PC-3 (cell line): ENCODE measurements at regions not wholly inside any gene's neighbourhood (a gene's known extent, or its start where the extent isn't known, plus 50 kb on each side); places are given as distances from the start of the nearest gene placed in this dataset.

Experiments used
- ATAC-seq: fragments of 200-7000 bp; cut with Tn5 transposase; 2 replicates; pipeline ENCODE4 v1.9.1; 2020; ENCODE audit warnings: mild to moderate bottlenecking, moderate library complexity
- BruUV-seq: library from RNA; stranded (reverse); fragments of 400-500 nt; replicated peaks from 2 replicates; lab custom pipeline; 2021; lab: Mats Ljungman, UMichigan
- CTCF ChIA-PET: fragments of 300-600 bp; sonication (Branson Sonifier 250); formaldehyde crosslinking; loops from one replicate; lab custom pipeline; 2022; ENCODE audit warnings: antibody characterized with exemption; lab: Charles Lee
- POLR2A ChIA-PET: fragments of 300-600 bp; sonication (Branson Sonifier 250); formaldehyde crosslinking; loops from one replicate; lab custom pipeline; 2022; ENCODE audit warnings: antibody characterized with exemption; ENCODE audit not compliant: unreplicated experiment; lab: Charles Lee
- DNase-seq: peaks from one replicate; pipeline ENCODE4 v3.0.0-alpha.2; 2015
- H2AFZ ChIP-seq: fragments of 300-600 bp; sonication (generic); 2 replicates; pipeline ENCODE4 v1.6.0; 2016; ENCODE audit warnings: antibody characterized with exemption, low read length
- H3F3A ChIP-seq: fragments of 300-600 bp; sonication (generic); one replicate; pipeline ENCODE4 v1.6.0; 2017; ENCODE audit warnings: antibody characterized with exemption, low read length, control low read depth, mild to moderate bottlenecking; ENCODE audit not compliant: unreplicated experiment
- H3K27ac ChIP-seq: fragments of 300-600 bp; sonication (generic); 2 replicates; pipeline ENCODE4 v1.5.1; 2016; ENCODE audit warnings: mild to moderate bottlenecking, low read length
- H3K27me3 ChIP-seq: fragments of 300-600 bp; sonication (generic); 2 replicates; pipeline ENCODE4 v1.6.1; 2016; ENCODE audit warnings: low read length, mixed read lengths
- H3K36me3 ChIP-seq: fragments of 300-600 bp; sonication (generic); 2 replicates; pipeline ENCODE4 v1.6.1; 2016; ENCODE audit warnings: low read depth, mixed run types, low read length, mixed read lengths
- H3K4me1 ChIP-seq: fragments of 300-600 bp; sonication (generic); 2 replicates; pipeline ENCODE4 v1.5.1; 2016; ENCODE audit warnings: low read length; ENCODE audit not compliant: insufficient read depth
- H3K4me2 ChIP-seq: fragments of 300-600 bp; sonication (generic); 2 replicates; pipeline ENCODE4 v1.6.0; 2016; ENCODE audit warnings: low read length
- H3K4me3 ChIP-seq: fragments of 300-600 bp; sonication (generic); 2 replicates; pipeline ENCODE4 v1.5.1; 2016; ENCODE audit warnings: mild to moderate bottlenecking, low read length, mixed read lengths
- H3K79me2 ChIP-seq: fragments of 300-600 bp; sonication (generic); 2 replicates; pipeline ENCODE4 v1.6.1; 2017; ENCODE audit warnings: low read length, mixed read lengths
- H3K9ac ChIP-seq: fragments of 300-600 bp; sonication (generic); 2 replicates; pipeline ENCODE4 v1.6.0; 2016; ENCODE audit warnings: mild to moderate bottlenecking, low read length
- H3K9me2 ChIP-seq: fragments of 300-600 bp; sonication (generic); replicated peaks from 2 replicates; pipeline ENCODE4 v1.6.1; 2016; ENCODE audit warnings: mixed run types, low read length, mixed read lengths
- H3K9me3 ChIP-seq: fragments of 300-600 bp; sonication (generic); 2 replicates; pipeline ENCODE4 v1.6.1; 2016; ENCODE audit warnings: low read length, mixed read lengths
- H4K20me1 ChIP-seq: fragments of 300-600 bp; sonication (generic); 2 replicates; pipeline ENCODE4 v1.6.1; 2016; ENCODE audit warnings: low read length, mixed read lengths
- CTCF ChIP-seq: fragments of 300-600 bp; sonication (generic); conservative IDR thresholded peaks from 2 replicates; pipeline ENCODE4 v1.5.1; 2017; ENCODE audit warnings: antibody characterized with exemption, low read depth, mild to moderate bottlenecking, low read length
- EZH2 ChIP-seq: fragments of 300-600 bp; sonication (generic); IDR thresholded peaks from one replicate; pipeline ENCODE4 v1.6.1; 2017; ENCODE audit warnings: antibody characterized with exemption, mild to moderate bottlenecking, low read length; ENCODE audit not compliant: unreplicated experiment
- EZH2phosphoT487 ChIP-seq: fragments of 300-600 bp; sonication (generic); IDR thresholded peaks from 2 replicates; pipeline ENCODE4 v1.6.1; 2018; ENCODE audit warnings: mild to moderate bottlenecking, antibody characterized with exemption, low read length, borderline replicate concordance
- intact Hi-C: fragments of 100-400 bp; cut with micrococcal nuclease; formaldehyde crosslinking; loops from 2 replicates; pipeline ENCODE4 v1.9.0; 2023

- Histone ChIP-seq H3K9ac (no peak overlapping the region), H3K79me2 (no peaks in the 10 kb centered on the region), H3F3A (no peaks in the 10 kb centered on the region), H3K4me3 (no peak overlapping the region), H2AFZ (no peak overlapping the region), H3K36me3 (no peaks in the 10 kb centered on the region), H3K4me2 (no peak overlapping the region), H3K9me3 (no peaks in the 10 kb centered on the region), H3K27ac (no peak overlapping the region), H4K20me1 (no peaks in the 10 kb centered on the region), H3K9me2 (no peaks in the 10 kb centered on the region), H3K4me1 (no peaks in the 10 kb centered on the region), H3K27me3 (no peaks in the 10 kb centered on the region)
- DNase-seq (no peak), ATAC-seq (no peak)
- intact Hi-C loops, result no loop called here
- ChIA-PET POLR2A (no interaction called here), CTCF (no interaction called here)
- TF ChIP-seq CTCF (no peak), EZH2phosphoT487 (no peak), EZH2 (no peak)
- BruUV-seq, result no TSS peak
Measured at GRCh38 chrX:8304668-8305067, 133.6 kb upstream of the VCX2 start.

GRCh38 chrX:8305350-8305749 is 134.3 kb upstream of the VCX2 start:
- Histone ChIP-seq H3K4me3 (no peak overlapping the region), H4K20me1 (no peaks in the 10 kb centered on the region), H2AFZ (no peak overlapping the region), H3K4me1 (no peaks in the 10 kb centered on the region), H3K9ac (no peak overlapping the region), H3K9me2 (no peaks in the 10 kb centered on the region), H3K27ac (no peak overlapping the region), H3F3A (no peaks in the 10 kb centered on the region), H3K36me3 (no peaks in the 10 kb centered on the region), H3K27me3 (no peaks in the 10 kb centered on the region), H3K9me3 (no peaks in the 10 kb centered on the region), H3K79me2 (no peaks in the 10 kb centered on the region), H3K4me2 (no peak overlapping the region)
- CTCF ChIA-PET, result no interaction called here
- DNase-seq, result no peak
- intact Hi-C loops, result no loop called here
- no peak for TF ChIP-seq EZH2
- no peak for TF ChIP-seq EZH2phosphoT487
- no peak for TF ChIP-seq CTCF
- ATAC-seq, result no peak
- POLR2A ChIA-PET, result no interaction called here
- no TSS peak for BruUV-seq

- Histone ChIP-seq H4K20me1 (no peaks in the 10 kb centered on the region), H3K79me2 (no peaks in the 10 kb centered on the region), H3K4me1 (no peaks in the 10 kb centered on the region), H3K9ac (no peak overlapping the region), H3K27me3 (no peaks in the 10 kb centered on the region), H3F3A (no peaks in the 10 kb centered on the region), H3K9me2 (no peaks in the 10 kb centered on the region), H3K9me3 (no peaks in the 10 kb centered on the region), H2AFZ (no peak overlapping the region), H3K4me2 (no peak overlapping the region), H3K4me3 (no peak overlapping the region), H3K27ac (no peak overlapping the region), H3K36me3 (no peaks in the 10 kb centered on the region)
- no peak for ATAC-seq
- BruUV-seq, result no TSS peak
- no peak for TF ChIP-seq CTCF
- TF ChIP-seq EZH2, result no peak
- no peak for TF ChIP-seq EZH2phosphoT487
- ChIA-PET CTCF (no interaction called here), POLR2A (no interaction called here)
- DNase-seq, result no peak
- intact Hi-C loops, result no loop called here
Measured at GRCh38 chrX:8306291-8306925, 135.3 kb upstream of the VCX2 start.
